Left ventricle myocardium superior (tissue), 1 donor: ENCODE measurements at regions not wholly inside any gene's neighbourhood (a gene's known extent, or its start where the extent isn't known, plus 50 kb on each side); places are given as distances from the start of the nearest gene placed in this dataset.
"Not testable (repeated sequence)": the region's sequence is repeated elsewhere in the genome, so short reads cannot be mapped to it uniquely, and the experiment has no call there.

Experiments used
- ATAC-seq: fragments of 200-7000 bp; cut with Tn5 transposase; one replicate; pipeline ENCODE4 v1.9.1; 2020; ENCODE audit warnings: mild to moderate bottlenecking, moderate library complexity
- DNase-seq: peaks from one replicate; pipeline ENCODE4 v3.0.0-alpha.2; 2020
- intact Hi-C: fragments of 100-400 bp; cut with micrococcal nuclease; formaldehyde crosslinking; loops from one replicate; pipeline ENCODE4 v1.11.0; 2022
- donor health status: DM: no; HTN: yes; CAD: no; lungs with severe emphysema.

DNA sequence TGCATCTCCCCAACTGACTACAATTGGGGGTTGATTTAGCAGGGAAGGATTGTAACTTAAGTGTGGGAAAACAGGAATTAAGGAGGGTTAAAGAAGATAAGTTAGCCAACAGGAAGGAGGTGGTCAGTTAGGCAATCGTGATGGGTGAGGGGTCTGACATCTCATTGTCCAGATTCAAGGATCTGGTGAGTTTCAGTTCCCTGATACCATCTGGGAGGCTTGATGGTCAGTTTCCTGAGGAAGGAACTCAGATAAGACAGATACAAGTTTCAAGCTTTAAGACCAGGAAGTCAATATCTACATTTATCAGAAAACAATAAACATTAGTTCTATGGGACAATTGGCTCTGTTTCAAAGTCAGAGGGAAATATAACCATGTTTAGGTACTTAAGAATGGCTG lies 601.8 kb downstream of the SLITRK6 start:
- intact Hi-C loops = no loop called here
- DNase-seq (no peak), ATAC-seq (no peak)

DNA sequence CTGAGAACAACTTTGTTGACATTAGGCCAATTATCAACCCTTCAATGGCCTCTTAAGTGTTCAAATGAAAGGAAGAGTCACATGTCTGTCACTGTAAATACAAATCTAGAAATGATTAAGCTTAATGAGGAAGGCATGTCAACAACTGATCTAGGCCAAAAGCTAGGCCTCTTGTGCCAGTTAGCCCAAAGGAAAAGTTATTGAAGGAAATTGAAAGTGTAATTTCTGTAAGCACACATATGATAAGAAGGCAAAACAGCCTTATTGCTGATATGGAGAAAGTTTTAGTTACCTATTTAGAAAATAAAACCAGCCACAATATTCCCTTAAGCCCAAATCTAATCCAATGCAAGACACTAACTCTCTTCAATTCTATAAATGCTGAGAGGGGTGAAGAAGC lies 604.7 kb downstream of the SLITRK6 start:
- no peak for ATAC-seq
- intact Hi-C loops = no loop called here
- no peak for DNase-seq

- intact Hi-C loops = no loop called here
- ATAC-seq = no peak
- no peak for DNase-seq
Observed at GRCh38 chr13:85191996-85192718, 607.1 kb downstream of the SLITRK6 start.

DNA sequence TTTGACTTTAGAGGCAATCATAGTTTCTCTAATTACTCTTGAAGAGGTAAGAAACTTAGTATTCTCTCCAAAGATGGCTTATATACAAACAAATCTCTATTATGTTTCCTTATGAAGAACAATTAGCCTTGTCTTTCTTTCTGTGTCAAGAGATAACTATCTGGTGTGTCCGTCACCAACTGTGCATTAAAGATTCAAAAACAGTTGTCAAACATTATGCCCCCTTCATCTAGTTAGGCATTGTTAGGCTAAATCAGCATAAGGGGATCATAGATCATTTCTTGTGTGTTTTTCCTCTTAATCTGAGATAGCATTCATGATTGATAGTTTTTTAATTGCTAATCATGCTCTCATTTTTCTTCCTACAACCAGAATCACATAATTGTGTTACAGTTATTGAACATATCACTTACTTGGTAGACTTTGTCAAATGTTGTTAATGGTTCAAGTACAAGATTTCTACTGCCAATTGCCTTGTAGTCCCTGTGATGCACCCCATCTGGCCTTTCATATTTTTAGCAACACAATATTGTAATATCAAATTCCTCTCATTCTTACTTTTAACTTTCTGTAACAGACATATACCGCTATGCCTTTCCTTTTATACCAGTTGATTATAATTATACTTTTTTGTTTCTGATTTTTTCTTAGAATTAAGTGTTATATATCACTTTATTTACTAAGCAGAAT lies 612.7 kb downstream of the SLITRK6 start:
- intact Hi-C loops = no loop called here
- ATAC-seq (no peak), DNase-seq (no peak)

DNA sequence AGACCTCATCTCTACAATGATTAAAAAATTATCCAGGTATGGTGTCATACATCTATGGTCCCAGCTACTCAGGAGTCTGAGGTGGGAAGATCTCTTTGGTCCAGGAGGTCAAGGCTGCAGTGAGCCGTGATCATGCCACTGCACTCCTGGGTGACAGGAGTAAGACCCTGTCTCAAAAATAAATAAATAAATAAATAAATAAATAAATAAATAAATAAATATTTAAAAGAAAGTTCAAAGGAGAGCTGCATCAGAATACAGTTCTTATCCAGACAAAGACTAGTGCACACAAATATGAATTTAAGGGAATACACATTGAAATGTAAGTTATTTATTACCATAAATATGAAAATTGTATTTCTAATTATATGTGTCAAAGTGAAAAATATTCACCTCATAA lies 624.9 kb downstream of the SLITRK6 start:
- intact Hi-C loops = no loop called here
- DNase-seq (no peak), ATAC-seq (no peak)

GRCh38 chr13:85170372-85170771 lies 628.8 kb downstream of the SLITRK6 start:
- ATAC-seq = no peak
- no peak for DNase-seq
- intact Hi-C loops = no loop called here

- ATAC-seq = no peak
- intact Hi-C loops = no loop called here
- no peak for DNase-seq
Observed at GRCh38 chr13:85166891-85167290, 632.3 kb downstream of the SLITRK6 start.

GRCh38 chr13:85163063-85163462 lies 636.2 kb downstream of the SLITRK6 start:
- no peak for ATAC-seq
- intact Hi-C loops = no loop called here
- no peak for DNase-seq

- intact Hi-C loops = no loop called here
- no peak for DNase-seq
- no peak for ATAC-seq
Observed at GRCh38 chr13:85148009-85148408, 651.2 kb downstream of the SLITRK6 start.

DNA sequence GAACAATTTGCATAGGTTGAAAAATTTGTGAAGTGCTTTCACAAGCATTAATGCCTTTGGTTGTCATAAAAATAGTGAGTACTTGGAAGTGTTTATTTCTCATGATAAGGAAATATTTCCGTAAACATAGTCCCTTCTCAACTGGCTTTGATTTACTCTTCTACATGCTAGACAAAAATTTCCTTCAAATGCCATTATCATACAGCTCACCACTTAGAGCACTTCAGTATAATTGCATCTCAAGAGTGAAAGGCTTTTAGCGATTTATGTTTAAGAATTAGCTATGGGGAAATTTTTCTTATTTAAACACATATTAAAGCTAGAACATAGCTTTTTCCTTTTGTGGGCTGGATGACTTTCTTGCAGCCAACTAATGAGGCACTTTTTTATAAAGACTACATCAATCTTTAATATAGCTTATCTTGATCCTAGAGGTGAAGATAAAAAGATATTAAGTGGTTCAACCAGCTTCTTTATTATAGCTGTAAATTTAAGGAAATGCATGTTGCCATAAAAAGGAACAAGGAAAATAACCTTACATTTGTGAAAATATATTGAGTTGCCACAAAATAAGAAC lies 656.8 kb downstream of the SLITRK6 start:
- DNase-seq (no peak), ATAC-seq (no peak)
- intact Hi-C loops = no loop called here

- intact Hi-C loops = no loop called here
- DNase-seq (no peak), ATAC-seq (no peak)
Observed at GRCh38 chr13:85141401-85141800, 657.8 kb downstream of the SLITRK6 start.

DNA sequence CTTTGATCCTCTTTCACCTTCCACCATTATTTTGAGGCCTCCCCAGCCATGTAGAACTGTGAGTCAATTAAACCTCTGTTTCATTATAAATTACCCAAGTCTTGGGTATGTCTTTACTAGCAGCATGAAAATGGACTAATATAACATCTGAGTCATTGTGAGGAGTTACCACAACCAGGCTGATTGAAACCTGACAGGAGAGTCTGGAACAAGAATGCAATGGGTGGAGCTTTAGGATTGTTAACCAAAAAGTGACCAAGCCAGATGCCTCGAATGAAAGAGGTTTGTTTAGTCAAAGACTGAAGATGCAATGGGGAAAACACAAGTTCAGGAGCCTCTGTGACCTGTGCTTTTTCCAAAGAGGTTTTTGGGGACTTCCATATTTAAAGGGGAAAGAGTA lies 659.0 kb downstream of the SLITRK6 start:
- intact Hi-C loops = no loop called here
- no peak for ATAC-seq
- no peak for DNase-seq

DNA sequence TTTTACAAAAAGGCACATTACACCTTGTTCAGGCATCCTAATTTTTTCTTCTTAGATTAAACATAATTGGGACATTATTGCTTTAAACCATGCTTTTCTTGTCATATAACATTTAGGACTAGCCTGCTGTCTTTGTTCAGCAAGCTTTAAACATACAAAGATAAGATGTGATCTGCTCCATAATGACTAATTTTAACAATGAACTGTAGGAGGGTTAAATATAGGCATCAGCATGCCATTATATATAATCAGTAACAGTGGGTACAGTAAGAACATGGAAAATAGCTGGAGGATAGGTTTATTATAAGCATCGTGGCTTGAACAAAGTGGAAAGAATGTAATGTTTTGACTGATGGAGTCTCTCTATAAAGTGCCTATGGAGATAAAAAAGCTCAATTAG lies 661.7 kb downstream of the SLITRK6 start:
- intact Hi-C loops = no loop called here
- no peak for ATAC-seq
- no peak for DNase-seq

DNA sequence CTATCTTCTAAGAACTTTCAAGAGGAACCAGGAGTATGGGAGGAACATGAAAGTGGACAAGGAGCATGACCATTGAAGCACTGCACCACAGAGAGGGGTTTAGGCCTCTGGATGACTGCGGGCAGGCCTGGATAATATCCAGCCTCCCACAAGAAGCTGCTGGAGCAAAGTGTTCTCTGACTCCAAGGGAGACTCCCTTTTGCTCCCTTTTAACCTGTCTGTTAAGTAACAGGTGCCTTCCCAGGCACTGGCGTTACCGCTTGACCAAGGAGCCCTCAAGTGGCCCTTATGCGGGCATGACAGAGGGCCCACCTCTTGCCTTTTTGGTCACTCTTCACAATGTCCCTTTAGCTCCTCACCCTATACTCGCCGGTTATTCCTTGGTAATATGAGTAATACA lies 666.2 kb downstream of the SLITRK6 start:
- DNase-seq (no peak), ATAC-seq (no peak)
- intact Hi-C loops = no loop called here

DNA sequence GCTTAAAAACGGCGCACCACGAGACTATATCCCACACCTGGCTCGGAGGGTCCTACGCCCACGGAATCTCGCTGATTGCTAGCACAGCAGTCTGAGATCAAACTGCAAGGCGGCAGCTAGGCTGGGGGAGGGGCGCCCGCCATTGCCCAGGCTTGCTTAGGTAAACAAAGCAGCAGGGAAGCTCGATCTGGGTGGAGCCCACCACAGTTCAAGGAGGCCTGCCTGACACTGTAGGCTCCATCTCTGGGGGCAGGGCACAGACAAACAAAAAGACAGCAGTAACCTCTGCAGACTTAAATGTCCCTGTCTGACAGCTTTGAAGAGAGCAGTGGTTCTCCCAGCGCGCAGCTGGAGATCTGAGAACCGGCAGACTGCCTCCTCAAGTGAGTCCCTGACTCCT lies 675.7 kb downstream of the SLITRK6 start:
- ATAC-seq, DNase-seq, intact Hi-C loops: not testable (repeated sequence)

DNA sequence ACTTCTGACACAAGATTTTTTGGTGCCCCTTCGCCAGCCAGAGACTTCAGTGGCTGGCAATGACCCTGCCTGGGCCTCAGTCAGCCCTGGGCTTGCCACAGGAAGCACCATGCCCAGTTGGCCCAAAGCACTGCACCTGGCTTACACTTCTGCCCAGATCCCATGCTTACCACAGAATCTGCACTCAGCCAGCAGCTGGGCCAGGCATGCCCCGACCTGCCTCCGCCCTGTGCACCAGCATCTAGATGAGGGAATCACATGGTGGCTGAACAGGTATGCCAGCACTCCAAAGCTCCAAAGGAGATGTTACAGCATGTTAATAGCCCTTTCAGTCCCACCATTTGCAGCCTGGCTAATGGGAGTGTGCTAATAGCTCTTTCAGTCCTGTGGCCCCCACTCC lies 690.9 kb downstream of the SLITRK6 start:
- no peak for ATAC-seq
- no peak for DNase-seq
- intact Hi-C loops = no loop called here

GRCh38 chr13:85099245-85099644 lies 700.0 kb downstream of the SLITRK6 start:
- intact Hi-C loops = no loop called here
- DNase-seq (no peak), ATAC-seq (no peak)

DNA sequence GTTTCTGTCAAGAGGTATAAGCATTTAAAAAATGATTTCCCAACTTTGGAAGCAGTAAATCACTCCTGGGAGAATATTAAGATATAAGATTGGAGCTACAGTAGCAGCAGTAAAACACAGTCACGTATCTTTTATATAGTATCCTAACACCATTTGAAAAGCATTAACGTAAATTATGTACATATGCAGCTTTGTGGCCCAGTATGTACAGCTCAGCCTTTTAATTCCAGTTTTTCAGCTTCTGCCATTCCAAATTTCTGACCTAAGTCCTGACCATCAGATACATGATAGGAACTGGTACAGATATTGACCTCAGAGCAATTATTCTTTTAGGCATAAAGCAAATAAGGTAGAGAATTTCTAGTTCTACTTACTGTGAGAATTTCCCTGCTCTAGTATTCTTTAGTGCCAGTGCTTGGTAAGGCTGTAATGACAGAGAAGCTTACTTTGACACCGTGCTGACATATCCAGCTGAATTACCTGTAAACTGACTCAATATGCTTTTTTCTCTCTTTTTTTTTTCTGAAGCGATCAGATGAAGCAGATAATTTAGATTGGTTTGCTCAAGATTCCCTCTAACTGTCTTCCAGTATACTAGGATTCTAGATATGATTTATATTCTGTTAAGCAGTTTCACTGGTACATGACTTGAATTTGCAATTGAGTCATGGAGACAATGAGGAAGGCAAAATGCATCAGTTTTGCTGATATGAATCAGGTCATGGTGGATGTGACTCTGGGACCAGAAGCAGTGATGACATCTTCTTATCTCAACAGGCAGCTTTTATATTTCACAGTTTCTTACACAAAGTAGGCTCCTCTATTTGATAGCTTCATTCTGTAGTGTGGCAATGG lies 703.6 kb downstream of the SLITRK6 start:
- intact Hi-C loops = no loop called here
- ATAC-seq (no peak), DNase-seq (no peak)

GRCh38 chr13:85093808-85094207 lies 705.4 kb downstream of the SLITRK6 start:
- DNase-seq (peak; percentile 37), ATAC-seq (peak; percentile 71)
- intact Hi-C loops = no loop called here
